ENCODE measurements at regions not wholly inside any gene's neighbourhood (a gene's known extent, or its start where the extent isn't known, plus 50 kb on each side); places are given as distances from the start of the nearest gene placed in this dataset.

GRCh38 chr3:124629497-124629896 is 100.8 kb upstream of the UMPS start:
- Histone ChIP-seq H3K4me3 (replicated peaks; ENCODE audit: insufficient read depth, low read length) (no peak overlapping the region), H3K27ac (replicated peaks) (no peak overlapping the region), H3K27me3 (ENCODE audit: insufficient read depth, poor library complexity, severe bottlenecking) (no peaks in the 10 kb centered on the region)
- TF ChIP-seq CTCF (IDR thresholded peaks at IDR 0.05; ENCODE audit: insufficient read depth, low read length) (no peak), GABPA (IDR thresholded peaks at IDR 0.05; ENCODE audit: low read depth) (no peak), POLR2AphosphoS5 (IDR thresholded peaks at IDR 0.05; ENCODE audit: low read depth) (no peak), REST (IDR thresholded peaks at IDR 0.05; ENCODE audit: insufficient replicate concordance, low read depth) (no peak), SPI1 (IDR thresholded peaks at IDR 0.05; ENCODE audit: borderline replicate concordance, low read depth) (no peak)
- DNase-seq (ENCODE audit: low read depth in 1 of 2, low spot score in 1 of 2), result no peak

- H3K4me3 ChIP-seq (replicated peaks; ENCODE audit: insufficient read depth, low read length), result no peak overlapping the region
- H3K27ac ChIP-seq (replicated peaks), result no peak overlapping the region
- no peak for TF ChIP-seq REST (IDR thresholded peaks at IDR 0.05; ENCODE audit: insufficient replicate concordance, low read depth)
- TF ChIP-seq GABPA (IDR thresholded peaks at IDR 0.05; ENCODE audit: low read depth), result no peak
- no peak for TF ChIP-seq POLR2AphosphoS5 (IDR thresholded peaks at IDR 0.05; ENCODE audit: low read depth)
- TF ChIP-seq CTCF (IDR thresholded peaks at IDR 0.05; ENCODE audit: insufficient read depth, low read length), result no peak
- no peak for TF ChIP-seq SPI1 (IDR thresholded peaks at IDR 0.05; ENCODE audit: borderline replicate concordance, low read depth)
- no peaks in the 10 kb centered on the region for H3K27me3 ChIP-seq (ENCODE audit: insufficient read depth, poor library complexity, severe bottlenecking)
- DNase-seq (ENCODE audit: low read depth in 1 of 2, low spot score in 1 of 2), result no peak
Observed at GRCh38 chr3:124630960-124631359, 99.3 kb upstream of the UMPS start.

- Histone ChIP-seq H3K27me3 (ENCODE audit: insufficient read depth, poor library complexity, severe bottlenecking) (no peaks in the 10 kb centered on the region), H3K4me3 (replicated peaks; ENCODE audit: insufficient read depth, low read length) (no peak overlapping the region), H3K27ac (replicated peaks) (no peak overlapping the region)
- no peak for TF ChIP-seq POLR2AphosphoS5 (IDR thresholded peaks at IDR 0.05; ENCODE audit: low read depth)
- no peak for TF ChIP-seq SPI1 (IDR thresholded peaks at IDR 0.05; ENCODE audit: borderline replicate concordance, low read depth)
- TF ChIP-seq GABPA (IDR thresholded peaks at IDR 0.05; ENCODE audit: low read depth), result no peak
- TF ChIP-seq REST (IDR thresholded peaks at IDR 0.05; ENCODE audit: insufficient replicate concordance, low read depth), result no peak
- no peak for TF ChIP-seq CTCF (IDR thresholded peaks at IDR 0.05; ENCODE audit: insufficient read depth, low read length)
- DNase-seq (ENCODE audit: low read depth in 1 of 2, low spot score in 1 of 2), result no peak
Observed at GRCh38 chr3:124631727-124632126, 98.5 kb upstream of the UMPS start.
